ENCODE measurements at regions not wholly inside any gene's neighbourhood (a gene's known extent, or its start where the extent isn't known, plus 50 kb on each side); places are given as distances from the start of the nearest gene placed in this dataset.

- Histone ChIP-seq H3K27me3 (ENCODE audit: control insufficient read depth in 5 of 5, insufficient read depth in 4 of 5, low read length in 5 of 5) (no peaks in the 10 kb centered on the region), H3K4me3 (ENCODE audit: low read depth in 1 of 5, low read length in 5 of 5) (no peak overlapping the region), H3K9me3 (ENCODE audit: control insufficient read depth in 5 of 5, low read length in 5 of 5) (peaks cover 0 to 5% (median 0%) of the 10 kb centered on the region in 5 donors), H3K4me1 (ENCODE audit: control insufficient read depth in 5 of 5, insufficient read depth in 5 of 5, low read length in 5 of 5) (no peaks in the 10 kb centered on the region), H3K9ac (ENCODE audit: low read length in 5 of 5) (no peak overlapping the region), H3K36me3 (ENCODE audit: control insufficient read depth in 5 of 5, insufficient read depth in 5 of 5, low read length in 5 of 5) (no peaks in the 10 kb centered on the region), H3K27ac (ENCODE audit: low read depth, low read length) (no peak overlapping the region)
Observed at GRCh38 chr3:31389939-31390338, 142.8 kb upstream of the STT3B start.

GRCh38 chr3:31390466-31390865 is 142.3 kb upstream of the STT3B start:
- H3K9ac ChIP-seq (ENCODE audit: low read length in 5 of 5), result no peak overlapping the region
- H3K27ac ChIP-seq (ENCODE audit: low read depth, low read length), result no peak overlapping the region
- no peaks in the 10 kb centered on the region for H3K27me3 ChIP-seq (ENCODE audit: control insufficient read depth in 5 of 5, insufficient read depth in 4 of 5, low read length in 5 of 5)
- H3K9me3 ChIP-seq (ENCODE audit: control insufficient read depth in 5 of 5, low read length in 5 of 5), result peaks cover 0 to 5% (median 0%) of the 10 kb centered on the region in 5 donors
- H3K36me3 ChIP-seq (ENCODE audit: control insufficient read depth in 5 of 5, insufficient read depth in 5 of 5, low read length in 5 of 5), result no peaks in the 10 kb centered on the region
- no peak overlapping the region for H3K4me3 ChIP-seq (ENCODE audit: low read depth in 1 of 5, low read length in 5 of 5)
- H3K4me1 ChIP-seq (ENCODE audit: control insufficient read depth in 5 of 5, insufficient read depth in 5 of 5, low read length in 5 of 5), result no peaks in the 10 kb centered on the region

- Histone ChIP-seq H3K4me1 (ENCODE audit: control insufficient read depth in 5 of 5, insufficient read depth in 5 of 5, low read length in 5 of 5) (no peaks in the 10 kb centered on the region), H3K27ac (ENCODE audit: low read depth, low read length) (no peak overlapping the region), H3K4me3 (ENCODE audit: low read depth in 1 of 5, low read length in 5 of 5) (no peak overlapping the region), H3K9ac (ENCODE audit: low read length in 5 of 5) (no peak overlapping the region), H3K9me3 (ENCODE audit: control insufficient read depth in 5 of 5, low read length in 5 of 5) (peaks cover 0 to 5% (median 0%) of the 10 kb centered on the region in 5 donors), H3K27me3 (ENCODE audit: control insufficient read depth in 5 of 5, insufficient read depth in 4 of 5, low read length in 5 of 5) (no peaks in the 10 kb centered on the region), H3K36me3 (ENCODE audit: control insufficient read depth in 5 of 5, insufficient read depth in 5 of 5, low read length in 5 of 5) (no peaks in the 10 kb centered on the region)
Observed at GRCh38 chr3:31391150-31391549, 141.6 kb upstream of the STT3B start.

DNA sequence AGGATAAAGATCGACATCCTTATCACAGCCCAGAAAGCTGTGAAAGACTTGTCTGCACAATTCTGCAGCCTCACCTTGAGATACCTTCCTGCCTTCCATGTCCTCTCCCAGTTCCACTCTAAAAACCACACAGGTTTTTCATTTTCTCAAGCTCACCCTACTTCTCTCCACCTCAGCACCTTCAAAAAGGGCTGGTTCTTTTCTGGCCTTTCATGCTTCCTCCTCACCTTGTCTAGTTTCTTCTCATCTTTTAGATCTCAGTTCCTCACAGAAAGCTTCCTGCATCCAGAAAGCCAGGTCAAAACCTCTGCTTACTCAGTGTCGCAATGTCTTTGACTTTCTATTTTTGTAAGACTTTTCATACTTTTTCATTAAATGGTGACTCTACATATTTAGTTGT is 140.2 kb upstream of the STT3B start:
- Histone ChIP-seq H3K27ac (ENCODE audit: low read depth, low read length) (no peak overlapping the region), H3K36me3 (ENCODE audit: control insufficient read depth in 5 of 5, insufficient read depth in 5 of 5, low read length in 5 of 5) (no peaks in the 10 kb centered on the region), H3K9ac (ENCODE audit: low read length in 5 of 5) (no peak overlapping the region), H3K4me1 (ENCODE audit: control insufficient read depth in 5 of 5, insufficient read depth in 5 of 5, low read length in 5 of 5) (no peaks in the 10 kb centered on the region), H3K4me3 (ENCODE audit: low read depth in 1 of 5, low read length in 5 of 5) (no peak overlapping the region), H3K27me3 (ENCODE audit: control insufficient read depth in 5 of 5, insufficient read depth in 4 of 5, low read length in 5 of 5) (no peaks in the 10 kb centered on the region), H3K9me3 (ENCODE audit: control insufficient read depth in 5 of 5, low read length in 5 of 5) (peaks cover 0 to 2% (median 0%) of the 10 kb centered on the region in 5 donors)

GRCh38 chr3:31399271-31399670 is 133.5 kb upstream of the STT3B start:
- Histone ChIP-seq H3K27me3 (ENCODE audit: control insufficient read depth in 5 of 5, insufficient read depth in 4 of 5, low read length in 5 of 5) (no peaks in the 10 kb centered on the region), H3K9me3 (ENCODE audit: control insufficient read depth in 5 of 5, low read length in 5 of 5) (peaks cover 0 to 4% (median 0%) of the 10 kb centered on the region in 5 donors), H3K4me1 (ENCODE audit: control insufficient read depth in 5 of 5, insufficient read depth in 5 of 5, low read length in 5 of 5) (no peaks in the 10 kb centered on the region), H3K9ac (ENCODE audit: low read length in 5 of 5) (no peak overlapping the region), H3K27ac (ENCODE audit: low read depth, low read length) (no peak overlapping the region), H3K36me3 (ENCODE audit: control insufficient read depth in 5 of 5, insufficient read depth in 5 of 5, low read length in 5 of 5) (no peaks in the 10 kb centered on the region), H3K4me3 (ENCODE audit: low read depth in 1 of 5, low read length in 5 of 5) (no peak overlapping the region)

GRCh38 chr3:31402117-31402516 is 130.6 kb upstream of the STT3B start:
- peaks cover 0 to 4% (median 0%) of the 10 kb centered on the region in 5 donors for H3K9me3 ChIP-seq (ENCODE audit: control insufficient read depth in 5 of 5, low read length in 5 of 5)
- no peaks in the 10 kb centered on the region for H3K27me3 ChIP-seq (ENCODE audit: control insufficient read depth in 5 of 5, insufficient read depth in 4 of 5, low read length in 5 of 5)
- peaks cover 0 to 4% (median 0%) of the 10 kb centered on the region in 5 donors for H3K4me1 ChIP-seq (ENCODE audit: control insufficient read depth in 5 of 5, insufficient read depth in 5 of 5, low read length in 5 of 5)
- no peak overlapping the region for H3K9ac ChIP-seq (ENCODE audit: low read length in 5 of 5)
- H3K27ac ChIP-seq (ENCODE audit: low read depth, low read length), result no peak overlapping the region
- no peak overlapping the region for H3K4me3 ChIP-seq (ENCODE audit: low read depth in 1 of 5, low read length in 5 of 5)
- H3K36me3 ChIP-seq (ENCODE audit: control insufficient read depth in 5 of 5, insufficient read depth in 5 of 5, low read length in 5 of 5), result no peaks in the 10 kb centered on the region

DNA sequence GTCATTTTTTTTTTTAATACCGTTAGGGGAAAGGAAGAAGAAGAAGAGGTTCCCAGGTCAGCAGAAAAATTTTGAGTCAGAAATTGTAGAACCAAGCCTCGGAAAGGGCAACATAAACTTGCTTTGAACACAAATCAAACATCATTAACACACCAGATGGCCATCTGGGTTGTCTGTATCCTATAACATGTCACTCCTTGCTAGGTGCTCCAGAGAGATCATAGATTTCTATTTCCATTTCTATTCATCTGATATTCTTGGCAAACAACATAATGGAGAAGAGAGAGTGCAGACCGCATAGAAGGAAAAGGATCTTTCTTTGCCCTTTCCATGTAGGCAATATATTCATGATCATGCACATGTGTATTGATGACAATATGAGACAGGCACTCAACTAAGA is 129.5 kb upstream of the STT3B start:
- Histone ChIP-seq H3K27me3 (ENCODE audit: control insufficient read depth in 5 of 5, insufficient read depth in 4 of 5, low read length in 5 of 5) (no peaks in the 10 kb centered on the region), H3K4me3 (ENCODE audit: low read depth in 1 of 5, low read length in 5 of 5) (no peak overlapping the region), H3K36me3 (ENCODE audit: control insufficient read depth in 5 of 5, insufficient read depth in 5 of 5, low read length in 5 of 5) (no peaks in the 10 kb centered on the region)

DNA sequence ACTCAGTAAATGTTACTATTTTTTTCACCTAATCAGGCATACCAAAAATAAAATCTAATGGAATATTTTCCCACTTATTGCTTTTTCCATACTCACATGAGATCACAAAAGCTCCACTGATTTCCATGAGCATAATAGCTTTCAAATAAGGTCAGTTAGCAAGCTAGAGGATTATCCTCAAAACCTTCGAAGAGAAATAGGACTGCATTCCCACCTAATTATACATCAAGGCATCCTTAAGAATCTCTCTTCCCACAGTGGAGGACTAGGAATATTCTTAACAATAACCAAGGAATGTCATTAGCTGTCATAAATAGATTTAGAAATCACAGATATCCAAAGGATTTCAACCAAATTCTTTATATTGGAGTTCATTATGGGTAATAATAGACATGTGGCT is 127.9 kb upstream of the STT3B start:
- H3K27ac ChIP-seq (ENCODE audit: low read depth, low read length), result no peak overlapping the region
- H3K9me3 ChIP-seq (ENCODE audit: control insufficient read depth in 5 of 5, low read length in 5 of 5), result peaks cover 0 to under 1% (median 0%) of the 10 kb centered on the region in 5 donors
- H3K9ac ChIP-seq (ENCODE audit: low read length in 5 of 5), result no peak overlapping the region
- H3K4me1 ChIP-seq (ENCODE audit: control insufficient read depth in 5 of 5, insufficient read depth in 5 of 5, low read length in 5 of 5), result peaks cover 0 to 12% (median 3%) of the 10 kb centered on the region in 5 donors
- no peaks in the 10 kb centered on the region for H3K27me3 ChIP-seq (ENCODE audit: control insufficient read depth in 5 of 5, insufficient read depth in 4 of 5, low read length in 5 of 5)
- no peak overlapping the region for H3K4me3 ChIP-seq (ENCODE audit: low read depth in 1 of 5, low read length in 5 of 5)
- no peaks in the 10 kb centered on the region for H3K36me3 ChIP-seq (ENCODE audit: control insufficient read depth in 5 of 5, insufficient read depth in 5 of 5, low read length in 5 of 5)

More for the DNA sequence above, 129.5 kb upstream of the STT3B start:
- H3K4me1 ChIP-seq (ENCODE audit: control insufficient read depth in 5 of 5, insufficient read depth in 5 of 5, low read length in 5 of 5), result peaks cover 0 to 12% (median 3%) of the 10 kb centered on the region in 5 donors
- H3K9me3 ChIP-seq (ENCODE audit: control insufficient read depth in 5 of 5, low read length in 5 of 5), result peaks cover 0 to 3% (median 0%) of the 10 kb centered on the region in 5 donors
- H3K27ac ChIP-seq (ENCODE audit: low read depth, low read length), result no peak overlapping the region
- H3K9ac ChIP-seq (ENCODE audit: low read length in 5 of 5), result no peak overlapping the region

GRCh38 chr3:31405515-31405914 is 127.2 kb upstream of the STT3B start:
- H3K36me3 ChIP-seq (ENCODE audit: control insufficient read depth in 5 of 5, insufficient read depth in 5 of 5, low read length in 5 of 5), result no peaks in the 10 kb centered on the region
- H3K4me3 ChIP-seq (ENCODE audit: low read depth in 1 of 5, low read length in 5 of 5), result no peak overlapping the region
- H3K4me1 ChIP-seq (ENCODE audit: control insufficient read depth in 5 of 5, insufficient read depth in 5 of 5, low read length in 5 of 5), result peaks cover 0 to 12% (median 3%) of the 10 kb centered on the region in 5 donors
- no peaks in the 10 kb centered on the region for H3K9me3 ChIP-seq (ENCODE audit: control insufficient read depth in 5 of 5, low read length in 5 of 5)
- no peak overlapping the region for H3K27ac ChIP-seq (ENCODE audit: low read depth, low read length)
- no peak overlapping the region for H3K9ac ChIP-seq (ENCODE audit: low read length in 5 of 5)
- no peaks in the 10 kb centered on the region for H3K27me3 ChIP-seq (ENCODE audit: control insufficient read depth in 5 of 5, insufficient read depth in 4 of 5, low read length in 5 of 5)

DNA sequence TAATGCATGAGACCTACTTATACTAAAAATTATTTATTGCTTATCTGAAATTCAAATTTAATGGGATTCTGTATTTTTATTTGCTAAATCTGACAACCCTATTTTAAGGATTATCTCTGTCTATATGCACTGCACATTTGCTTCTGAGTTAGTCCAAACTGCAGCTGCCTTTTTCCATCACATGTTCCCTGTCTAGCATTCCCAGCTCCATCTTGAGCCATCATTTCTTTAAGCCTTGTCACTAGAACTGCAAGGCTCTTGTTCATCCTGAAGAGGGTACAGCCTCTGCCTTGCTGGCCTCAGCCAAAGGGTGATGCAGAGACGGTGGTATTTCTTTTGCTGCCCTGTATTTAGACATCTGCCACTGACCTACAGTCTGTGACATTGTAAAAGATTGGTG is 125.8 kb upstream of the STT3B start:
- H3K9ac ChIP-seq (ENCODE audit: low read length in 5 of 5), result no peak overlapping the region
- no peak overlapping the region for H3K27ac ChIP-seq (ENCODE audit: low read depth, low read length)
- no peaks in the 10 kb centered on the region for H3K36me3 ChIP-seq (ENCODE audit: control insufficient read depth in 5 of 5, insufficient read depth in 5 of 5, low read length in 5 of 5)
- peaks cover 0 to 12% (median 3%) of the 10 kb centered on the region in 5 donors for H3K4me1 ChIP-seq (ENCODE audit: control insufficient read depth in 5 of 5, insufficient read depth in 5 of 5, low read length in 5 of 5)
- H3K27me3 ChIP-seq (ENCODE audit: control insufficient read depth in 5 of 5, insufficient read depth in 4 of 5, low read length in 5 of 5), result no peaks in the 10 kb centered on the region
- H3K9me3 ChIP-seq (ENCODE audit: control insufficient read depth in 5 of 5, low read length in 5 of 5), result no peaks in the 10 kb centered on the region
- H3K4me3 ChIP-seq (ENCODE audit: low read depth in 1 of 5, low read length in 5 of 5), result no peak overlapping the region

DNA sequence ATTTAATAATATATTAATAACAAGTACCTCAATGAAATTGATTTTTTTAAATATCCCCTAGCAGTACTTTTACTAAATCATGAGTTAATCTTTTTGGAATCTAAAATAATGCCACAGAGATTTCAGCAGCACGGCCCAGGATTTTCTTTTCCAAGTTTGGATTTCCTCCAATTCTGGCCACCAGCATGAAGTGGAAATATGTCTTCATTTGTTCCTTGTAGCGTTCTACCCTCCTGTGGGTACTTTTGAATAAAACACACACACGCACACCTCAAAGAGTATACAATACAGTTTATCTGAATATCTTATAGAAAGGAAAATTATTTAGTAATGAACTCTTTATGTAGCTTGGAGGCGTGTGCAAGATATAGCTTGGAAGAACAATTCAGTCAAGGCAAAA is 125.1 kb upstream of the STT3B start:
- Histone ChIP-seq H3K4me1 (ENCODE audit: control insufficient read depth in 5 of 5, insufficient read depth in 5 of 5, low read length in 5 of 5) (peaks cover 0 to 12% (median 3%) of the 10 kb centered on the region in 5 donors), H3K9ac (ENCODE audit: low read length in 5 of 5) (no peak overlapping the region), H3K4me3 (ENCODE audit: low read depth in 1 of 5, low read length in 5 of 5) (no peak overlapping the region), H3K36me3 (ENCODE audit: control insufficient read depth in 5 of 5, insufficient read depth in 5 of 5, low read length in 5 of 5) (no peaks in the 10 kb centered on the region), H3K27ac (ENCODE audit: low read depth, low read length) (no peak overlapping the region), H3K27me3 (ENCODE audit: control insufficient read depth in 5 of 5, insufficient read depth in 4 of 5, low read length in 5 of 5) (no peaks in the 10 kb centered on the region), H3K9me3 (ENCODE audit: control insufficient read depth in 5 of 5, low read length in 5 of 5) (no peaks in the 10 kb centered on the region)

All from subcutaneous abdominal adipose tissue (tissue), 5 donors.